HG03103 (cell line): ENCODE measurements at regions not wholly inside any gene's neighbourhood (a gene's known extent, or its start where the extent isn't known, plus 50 kb on each side); places are given as distances from the start of the nearest gene placed in this dataset.
"Not testable (repeated sequence)": the region's sequence is repeated elsewhere in the genome, so short reads cannot be mapped to it uniquely, and the experiment has no call there.

ENCODE experiments used
- ATAC-seq: cut with Tn5 transposase; IDR thresholded peaks from one replicate; pipeline ENCODE4 v1.9.1; 2021; ENCODE audit warnings: low read depth; ENCODE audit not compliant: unreplicated experiment

- ATAC-seq: no peak
Observed at GRCh38 chr2:11068079-11068741, 87.1 kb upstream of the SLC66A3 start.

DNA sequence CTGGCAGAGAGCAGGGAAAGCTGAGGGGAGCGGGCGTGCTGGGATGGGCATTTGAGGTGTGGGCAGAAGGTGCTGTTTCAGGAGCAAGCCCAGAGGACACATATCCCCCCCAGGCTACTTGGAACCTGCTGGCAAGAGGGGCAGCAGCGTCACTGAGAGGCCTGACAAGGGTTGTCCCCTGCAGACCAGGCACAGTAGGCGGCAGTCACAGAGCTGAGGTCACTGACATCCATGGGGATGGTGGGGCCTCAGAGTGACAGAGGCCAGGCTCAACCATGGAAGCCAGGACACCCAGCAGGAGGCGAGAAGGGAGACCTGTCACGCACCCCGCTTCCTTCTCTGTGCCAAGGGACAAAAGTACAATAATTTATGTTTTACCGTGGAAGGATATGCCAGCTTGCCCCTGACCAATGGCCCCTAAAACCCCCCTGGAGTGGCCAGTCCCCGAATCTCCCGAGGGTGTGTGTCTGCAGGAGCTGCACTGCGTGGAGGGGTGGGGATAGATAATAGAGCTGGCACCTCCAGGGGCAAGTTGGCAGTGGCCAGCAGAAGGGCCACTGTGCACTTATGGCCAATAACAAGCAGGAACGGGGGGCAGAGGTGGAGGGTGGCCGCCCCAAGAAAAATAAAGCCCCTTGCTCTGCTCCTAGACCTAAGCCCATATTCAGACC, 86.3 kb upstream of the SLC66A3 start:
- no peak for ATAC-seq

DNA sequence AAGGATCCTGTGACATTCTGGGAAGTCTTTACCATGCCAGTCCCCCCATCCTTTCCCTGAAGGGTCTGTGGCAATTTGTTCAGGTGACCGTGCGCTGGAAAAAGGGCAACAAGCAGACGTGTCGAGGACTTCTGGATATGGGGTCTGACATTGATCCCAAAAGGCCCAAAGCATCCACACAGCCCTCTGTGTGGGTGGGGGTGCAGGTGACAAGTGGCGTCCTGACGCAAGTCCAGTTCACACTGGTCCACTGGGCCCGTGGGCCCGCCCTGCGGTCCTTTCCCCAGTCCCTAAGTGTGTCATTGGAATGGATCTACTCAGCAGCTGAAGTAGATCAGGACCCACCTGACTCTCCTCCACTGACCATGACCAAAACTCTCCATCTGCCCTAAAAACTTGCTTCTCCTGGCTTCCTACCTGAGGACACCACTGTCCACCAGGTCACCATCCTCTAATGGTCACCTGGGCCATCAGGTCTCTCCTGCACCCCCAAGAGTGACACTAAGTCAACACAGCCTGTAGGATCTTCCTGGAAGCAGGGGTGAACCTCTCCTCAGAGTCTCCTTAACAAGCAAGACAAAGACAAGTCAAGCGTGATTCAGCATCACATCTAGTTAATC, 85.6 kb upstream of the SLC66A3 start:
- ATAC-seq: no peak

- ATAC-seq: no peak
Observed at GRCh38 chr2:11071211-11071610, 84.1 kb upstream of the SLC66A3 start.

DNA sequence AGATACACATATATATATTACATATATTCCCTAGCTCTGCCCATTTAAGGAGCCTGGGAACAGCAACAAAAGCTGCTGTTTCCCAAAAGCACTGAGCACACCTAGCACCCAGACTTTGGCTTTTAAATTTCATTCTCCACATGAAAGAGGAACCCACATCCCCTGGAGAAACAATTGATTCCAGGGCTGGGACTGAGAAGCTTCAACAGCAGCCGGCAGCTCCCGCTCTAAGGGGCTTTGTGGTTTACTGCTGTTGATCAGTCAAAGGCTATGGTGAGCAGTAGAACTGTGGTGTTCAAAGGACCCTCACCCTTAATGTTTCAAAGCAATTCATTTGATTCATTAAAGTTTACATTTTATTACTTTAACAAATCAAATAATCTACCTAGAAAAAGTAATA, 83.3 kb upstream of the SLC66A3 start:
- no peak for ATAC-seq

DNA sequence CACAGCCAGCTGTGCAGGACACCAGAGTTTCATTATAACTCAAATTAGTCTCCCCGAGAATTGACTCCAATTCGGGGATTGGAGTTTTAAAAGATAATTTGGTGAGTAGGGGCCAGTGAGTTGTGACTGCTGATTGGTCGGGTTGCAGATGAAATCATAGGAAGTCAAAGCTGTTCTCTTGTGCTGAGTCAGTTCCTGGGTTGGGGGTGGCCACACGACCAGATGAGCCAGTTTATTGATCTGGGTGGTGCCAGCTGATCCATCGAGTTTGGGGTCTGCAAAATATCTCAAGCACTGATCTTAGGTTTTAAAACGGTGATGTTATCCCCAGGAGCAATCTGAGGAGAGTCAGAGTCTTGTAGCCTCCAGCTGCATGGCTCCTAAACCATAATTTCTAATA, 82.7 kb upstream of the SLC66A3 start:
- no peak for ATAC-seq

DNA sequence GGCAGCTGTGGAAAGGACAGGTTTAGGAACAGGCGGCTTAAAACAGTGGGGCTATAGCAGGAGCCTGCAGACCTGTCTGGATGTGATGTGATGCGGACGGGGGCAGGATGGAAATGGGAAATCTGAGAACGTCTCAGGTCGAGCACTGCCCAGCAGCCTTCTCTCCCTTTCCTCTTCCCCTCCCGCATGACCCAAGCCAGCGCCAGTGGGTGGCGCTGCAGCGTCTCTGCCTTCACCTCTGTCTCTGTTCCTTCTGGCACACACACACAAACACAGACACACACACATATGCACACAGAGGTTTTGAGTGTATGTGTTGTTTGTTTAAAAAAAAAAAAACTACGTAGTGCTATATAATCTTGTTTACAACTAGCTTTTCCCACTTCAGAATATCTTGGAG, 82.0 kb upstream of the SLC66A3 start:
- no peak for ATAC-seq

DNA sequence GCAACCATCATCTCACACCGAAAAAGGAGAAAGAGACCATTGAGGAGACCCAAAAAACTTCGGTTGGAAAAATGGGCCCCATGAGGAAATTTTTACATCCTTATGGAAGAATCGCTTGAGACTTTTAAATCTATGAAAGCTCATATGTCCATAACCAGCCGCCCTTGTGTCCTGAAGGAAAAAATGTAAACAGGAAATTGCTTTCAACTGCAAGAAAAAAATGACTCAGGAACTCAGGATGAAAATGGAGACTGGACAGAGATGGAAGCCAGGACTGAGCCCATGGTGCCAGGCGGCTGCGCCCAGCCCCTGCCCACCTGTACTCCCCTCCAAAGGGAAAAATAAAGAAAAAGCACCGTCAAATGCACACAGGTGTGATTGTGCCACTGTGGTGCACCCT, 81.5 kb upstream of the SLC66A3 start:
- ATAC-seq: no peak

GRCh38 chr2:11074246-11074820, 80.9 kb upstream of the SLC66A3 start:
- no peak for ATAC-seq

- no peak for ATAC-seq
Observed at GRCh38 chr2:11075221-11075620, 80.0 kb upstream of the SLC66A3 start.

- no peak for ATAC-seq
Observed at GRCh38 chr2:11077411-11077810, 77.9 kb upstream of the SLC66A3 start.

GRCh38 chr2:11079136-11079824, 76.0 kb upstream of the SLC66A3 start:
- ATAC-seq: no peak

GRCh38 chr2:11080253-11081115, 74.8 kb upstream of the SLC66A3 start:
- ATAC-seq: no peak

DNA sequence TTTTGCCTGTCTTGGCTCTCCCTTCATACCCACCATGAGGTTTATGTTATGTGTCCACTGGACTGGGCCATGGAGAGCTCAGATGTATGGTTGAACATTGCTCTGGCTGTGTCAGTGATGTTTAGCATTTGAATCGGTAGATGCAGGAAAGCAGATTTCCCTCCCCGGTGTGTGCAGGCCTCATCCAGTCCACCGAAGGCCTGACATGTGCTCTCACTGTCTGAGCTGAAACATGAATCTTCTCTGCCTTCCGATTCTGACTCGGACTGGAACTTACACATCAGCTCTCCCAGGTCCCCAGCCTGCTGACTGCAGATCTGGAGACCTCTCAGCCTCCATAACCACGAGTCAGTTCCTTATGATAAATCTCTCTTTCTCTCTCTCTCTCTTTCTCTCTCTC, 72.4 kb upstream of the SLC66A3 start:
- ATAC-seq: no peak

DNA sequence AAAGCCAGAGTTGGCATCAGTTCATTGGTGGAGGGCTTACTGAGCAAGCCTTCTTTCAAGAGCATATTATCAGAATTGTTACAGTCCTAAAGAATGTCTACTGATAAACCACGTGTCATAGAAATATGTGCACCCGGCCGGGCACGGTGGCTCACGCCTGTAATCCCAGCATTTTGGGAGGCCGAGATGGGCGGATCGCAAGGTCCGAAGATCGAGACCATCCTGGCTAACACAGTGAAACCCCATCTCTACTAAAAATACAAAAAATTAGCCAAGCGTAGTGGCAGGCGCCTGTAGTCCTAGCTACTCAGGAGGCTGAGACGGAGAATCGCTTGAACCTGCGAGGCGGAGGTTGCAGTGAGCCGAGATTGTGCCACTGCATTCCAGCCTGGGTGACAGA, 66.4 kb upstream of the SLC66A3 start:
- ATAC-seq: not testable (repeated sequence)

DNA sequence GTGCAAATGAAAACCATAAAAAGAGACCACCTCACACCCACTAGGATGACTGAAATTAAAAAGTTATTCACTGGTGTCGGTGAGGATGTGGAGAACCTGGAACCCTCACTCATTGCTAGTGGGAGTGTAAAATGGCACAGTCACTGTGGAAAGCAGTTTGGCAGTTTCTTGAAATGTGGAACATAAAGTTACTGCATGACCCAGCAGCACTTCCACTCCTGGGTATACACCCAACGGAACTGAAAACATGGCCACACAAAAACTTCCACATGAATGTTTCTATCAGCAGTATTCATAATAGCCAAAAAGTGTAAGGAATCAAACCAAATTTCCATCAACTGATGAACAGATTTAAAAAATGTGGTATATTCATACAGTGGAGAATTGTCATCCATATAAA, 65.1 kb upstream of the SLC66A3 start:
- no peak for ATAC-seq

- no peak for ATAC-seq
Observed at GRCh38 chr2:11092701-11093335, 62.4 kb upstream of the SLC66A3 start.

GRCh38 chr2:11093467-11093866, 61.8 kb upstream of the SLC66A3 start:
- ATAC-seq: no peak

- no peak for ATAC-seq
Observed at GRCh38 chr2:11094021-11094810, 61.1 kb upstream of the SLC66A3 start.
